HepG2 (cell line): ENCODE measurements at regions not wholly inside any gene's neighbourhood (a gene's known extent, or its start where the extent isn't known, plus 50 kb on each side); places are given as distances from the start of the nearest gene placed in this dataset.
A peak's percentile ranks its signal among the peaks of the same experiment; 100 is the strongest.

Source experiments
- GLI4 ChIP-seq: sonication (generic); formaldehyde crosslinking; IDR thresholded peaks from 2 replicates; pipeline ENCODE4 v1.5.1; 2020; ENCODE audit warnings: missing genetic modification reagents, mild to moderate bottlenecking, moderate library complexity, borderline replicate concordance
- HOMEZ ChIP-seq: IDR thresholded peaks from 2 replicates; pipeline ENCODE4 v1.6.1; 2016; ENCODE audit warnings: low read depth
- JUN ChIP-seq: sonication (generic); formaldehyde crosslinking; IDR thresholded peaks from 2 replicates; pipeline ENCODE4 v1.4.0; 2020; ENCODE audit warnings: mild to moderate bottlenecking, missing genetic modification reagents
- KDM5A ChIP-seq: fragments of 200-600 bp; sonication (generic); IDR thresholded peaks from 2 replicates; pipeline ENCODE4 v1.7.0; 2018; ENCODE audit warnings: antibody characterized with exemption, mild to moderate bottlenecking, low read length, borderline replicate concordance
- MTA1 ChIP-seq: sonication (generic); formaldehyde crosslinking; IDR thresholded peaks from 2 replicates; pipeline ENCODE4 v1.4.0; 2020; ENCODE audit warnings: missing genetic modification reagents, mild to moderate bottlenecking, borderline replicate concordance
- MTF2 ChIP-seq: sonication (generic); formaldehyde crosslinking; IDR thresholded peaks from 2 replicates; pipeline ENCODE4 v1.5.0; 2020; ENCODE audit warnings: missing genetic modification reagents, borderline replicate concordance
- REST ChIP-seq, 2 experiments: IDR thresholded peaks; 2 replicates each; pipeline ENCODE4 v1.6.1; 2011 to 2012; ENCODE audit warnings: low read length in 2 of 2, borderline replicate concordance in 1 of 2, low read depth in 1 of 2, mild to moderate bottlenecking in 1 of 2, moderate library complexity in 1 of 2
- SRSF4 ChIP-seq: fragments of 200-400 bp; formaldehyde crosslinking; IDR thresholded peaks from one replicate; pipeline ENCODE4 v1.6.1; 2018; ENCODE audit warnings: mild to moderate bottlenecking, low read depth, low read length, moderate library complexity; ENCODE audit not compliant: poor library complexity, severe bottlenecking
- TFAP4 ChIP-seq: sonication (generic); IDR thresholded peaks from 2 replicates; pipeline ENCODE4 v1.6.1; 2016; ENCODE audit warnings: low read depth, borderline replicate concordance
- ZBTB26 ChIP-seq: IDR thresholded peaks from 2 replicates; pipeline ENCODE4 v1.6.1; 2016; ENCODE audit warnings: missing compliant biosample characterization, missing genetic modification reagents, borderline replicate concordance
- ZBTB46 ChIP-seq: sonication (generic); formaldehyde crosslinking; IDR thresholded peaks from 2 replicates; pipeline ENCODE4 v1.4.0; 2020; ENCODE audit warnings: mild to moderate bottlenecking, missing genetic modification reagents, borderline replicate concordance
- ZMYM4 ChIP-seq: sonication (generic); formaldehyde crosslinking; IDR thresholded peaks from 2 replicates; pipeline ENCODE4 v1.8.1; 2023; ENCODE audit warnings: mild to moderate bottlenecking, missing genetic modification reagents
- ZNF530 ChIP-seq: sonication (generic); formaldehyde crosslinking; IDR thresholded peaks from 2 replicates; pipeline ENCODE4 v1.5.0; 2020; ENCODE audit warnings: low read depth, mild to moderate bottlenecking, missing genetic modification reagents
- ZNF619 ChIP-seq: sonication (generic); formaldehyde crosslinking; IDR thresholded peaks from 2 replicates; pipeline ENCODE4 v1.4.0; 2020; ENCODE audit warnings: mild to moderate bottlenecking, missing genetic modification reagents
- ZXDC ChIP-seq: sonication (generic); formaldehyde crosslinking; IDR thresholded peaks from 2 replicates; pipeline ENCODE4 v1.5.0; 2020; ENCODE audit warnings: mild to moderate bottlenecking, missing genetic modification reagents

GRCh38 chr5:74953937-74954720 lies 87.9 kb upstream of the FAM169A start (continued):
- TF ChIP-seq ZXDC (CRISPR knock-in tag) (no peak), REST (IDR thresholded peaks at IDR 0.05; ENCODE audit: borderline replicate concordance in 1 of 2, low read depth in 1 of 2, low read length in 2 of 2) (no peak; a peak in 1 of 4 replicates), ZMYM4 (peak; percentile 70; the same call in 1 of the 2 replicates), HOMEZ (peak; percentile 80; the same call in 1 of the 2 replicates), MTF2 (no peak), KDM5A (no peak), TFAP4 (no peak), GLI4 (CRISPR knock-in tag) (no peak), SRSF4 (no peak), ZBTB46 (CRISPR knock-in tag) (no peak), MTA1 (CRISPR knock-in tag) (peak; percentile 49; the same call in 1 of the 2 replicates), ZBTB26 (CRISPR knock-in tag) (no peak), JUN (CRISPR knock-in tag) (peak; percentile 75), ZNF619 (CRISPR knock-in tag) (no peak), ZNF530 (no peak)
